ENCODE measurements at regions not wholly inside any gene's neighbourhood (a gene's known extent, or its start where the extent isn't known, plus 50 kb on each side); places are given as distances from the start of the nearest gene placed in this dataset.

DNA sequence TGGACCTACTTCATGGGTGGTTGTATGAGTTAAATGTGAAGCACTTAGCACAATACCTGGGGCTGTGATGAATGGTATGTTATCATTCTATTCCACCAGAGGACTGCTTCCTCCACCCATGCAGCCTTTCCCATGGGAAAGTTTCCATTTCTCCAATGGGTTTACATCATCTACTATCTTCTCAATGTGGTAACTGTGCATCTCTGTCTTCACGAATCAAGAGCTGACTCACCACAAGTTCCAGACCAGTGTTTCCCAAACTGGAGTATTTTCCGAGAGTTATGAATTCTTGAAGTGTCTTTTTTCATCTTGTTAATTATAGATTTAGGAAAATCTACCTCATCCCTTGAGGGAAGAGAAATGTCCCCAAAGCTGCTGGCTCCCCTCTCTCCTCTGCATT lies 182.8 kb downstream of the UNC5CL start:
- no peak for TF ChIP-seq EZH2 (optimal IDR thresholded peaks at IDR 0.05; ENCODE audit: low read depth, low read length)
- TF ChIP-seq, protein P1, sequence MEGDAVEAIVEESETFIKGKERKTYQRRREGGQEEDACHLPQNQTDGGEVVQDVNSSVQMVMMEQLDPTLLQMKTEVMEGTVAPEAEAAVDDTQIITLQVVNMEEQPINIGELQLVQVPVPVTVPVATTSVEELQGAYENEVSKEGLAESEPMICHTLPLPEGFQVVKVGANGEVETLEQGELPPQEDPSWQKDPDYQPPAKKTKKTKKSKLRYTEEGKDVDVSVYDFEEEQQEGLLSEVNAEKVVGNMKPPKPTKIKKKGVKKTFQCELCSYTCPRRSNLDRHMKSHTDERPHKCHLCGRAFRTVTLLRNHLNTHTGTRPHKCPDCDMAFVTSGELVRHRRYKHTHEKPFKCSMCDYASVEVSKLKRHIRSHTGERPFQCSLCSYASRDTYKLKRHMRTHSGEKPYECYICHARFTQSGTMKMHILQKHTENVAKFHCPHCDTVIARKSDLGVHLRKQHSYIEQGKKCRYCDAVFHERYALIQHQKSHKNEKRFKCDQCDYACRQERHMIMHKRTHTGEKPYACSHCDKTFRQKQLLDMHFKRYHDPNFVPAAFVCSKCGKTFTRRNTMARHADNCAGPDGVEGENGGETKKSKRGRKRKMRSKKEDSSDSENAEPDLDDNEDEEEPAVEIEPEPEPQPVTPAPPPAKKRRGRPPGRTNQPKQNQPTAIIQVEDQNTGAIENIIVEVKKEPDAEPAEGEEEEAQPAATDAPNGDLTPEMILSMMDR (IDR thresholded peaks at IDR 0.05; ENCODE audit: low read length): no peak

Data from MM.1S (cell line).